ENCODE measurements at regions not wholly inside any gene's neighbourhood (a gene's known extent, or its start where the extent isn't known, plus 50 kb on each side); places are given as distances from the start of the nearest gene placed in this dataset.

DNA sequence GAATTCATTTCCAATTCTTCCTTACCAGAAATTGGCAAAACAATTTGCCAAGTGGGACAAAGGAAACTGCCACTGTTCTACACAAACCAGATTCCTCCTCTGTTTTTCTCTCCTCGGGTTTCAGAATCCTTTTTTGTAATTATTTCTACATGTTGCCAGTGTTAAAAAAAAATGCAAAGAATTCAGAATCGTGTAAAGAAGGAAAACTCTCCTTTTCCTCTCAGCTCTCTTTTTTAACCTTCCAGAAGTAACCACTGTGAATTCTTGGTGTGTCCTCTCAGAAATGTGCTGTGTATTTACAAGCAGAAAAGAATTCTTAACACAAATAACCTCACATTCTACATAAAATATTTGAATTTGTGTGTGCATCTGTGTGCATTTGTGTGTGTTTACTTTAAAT is 224.6 kb downstream of the DRD1 start:
- no peak overlapping the region for H3K9ac ChIP-seq (ENCODE audit: low read depth, low read length, poor library complexity, severe bottlenecking)
- H2AFZ ChIP-seq (ENCODE audit: low read length), result no peak overlapping the region
- H3K79me2 ChIP-seq (ENCODE audit: insufficient read depth, low read length), result no peaks in the 10 kb centered on the region
- no peaks in the 10 kb centered on the region for H3K27me3 ChIP-seq (ENCODE audit: insufficient read depth, low read length, poor library complexity, severe bottlenecking)
- no peaks in the 10 kb centered on the region for H3K9me2 ChIP-seq (replicated peaks; ENCODE audit: low read depth, low read length)
- H3K9me3 ChIP-seq (ENCODE audit: insufficient read depth, low read depth, low read length), result no peaks in the 10 kb centered on the region
- no peak overlapping the region for H3K4me3 ChIP-seq (ENCODE audit: low read length, poor library complexity, severe bottlenecking)
- no peaks in the 10 kb centered on the region for H3K36me3 ChIP-seq (ENCODE audit: insufficient read depth, low read length)
- H3K4me1 ChIP-seq (ENCODE audit: insufficient read depth, low read length, poor library complexity, severe bottlenecking), result no peaks in the 10 kb centered on the region
- TF ChIP-seq, protein P1, sequence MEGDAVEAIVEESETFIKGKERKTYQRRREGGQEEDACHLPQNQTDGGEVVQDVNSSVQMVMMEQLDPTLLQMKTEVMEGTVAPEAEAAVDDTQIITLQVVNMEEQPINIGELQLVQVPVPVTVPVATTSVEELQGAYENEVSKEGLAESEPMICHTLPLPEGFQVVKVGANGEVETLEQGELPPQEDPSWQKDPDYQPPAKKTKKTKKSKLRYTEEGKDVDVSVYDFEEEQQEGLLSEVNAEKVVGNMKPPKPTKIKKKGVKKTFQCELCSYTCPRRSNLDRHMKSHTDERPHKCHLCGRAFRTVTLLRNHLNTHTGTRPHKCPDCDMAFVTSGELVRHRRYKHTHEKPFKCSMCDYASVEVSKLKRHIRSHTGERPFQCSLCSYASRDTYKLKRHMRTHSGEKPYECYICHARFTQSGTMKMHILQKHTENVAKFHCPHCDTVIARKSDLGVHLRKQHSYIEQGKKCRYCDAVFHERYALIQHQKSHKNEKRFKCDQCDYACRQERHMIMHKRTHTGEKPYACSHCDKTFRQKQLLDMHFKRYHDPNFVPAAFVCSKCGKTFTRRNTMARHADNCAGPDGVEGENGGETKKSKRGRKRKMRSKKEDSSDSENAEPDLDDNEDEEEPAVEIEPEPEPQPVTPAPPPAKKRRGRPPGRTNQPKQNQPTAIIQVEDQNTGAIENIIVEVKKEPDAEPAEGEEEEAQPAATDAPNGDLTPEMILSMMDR (conservative IDR thresholded peaks at IDR 0.05; ENCODE audit: low read length), result no peak
- TF ChIP-seq EZH2phosphoT487 (IDR thresholded peaks at IDR 0.05; ENCODE audit: borderline replicate concordance), result no peak
- H3K4me2 ChIP-seq (ENCODE audit: low read depth, low read length, poor library complexity, severe bottlenecking), result no peak overlapping the region
- no peaks in the 10 kb centered on the region for H4K20me1 ChIP-seq (ENCODE audit: insufficient read depth, low read length, poor library complexity, severe bottlenecking)
- no peaks in the 10 kb centered on the region for H3F3A ChIP-seq (ENCODE audit: low read depth)

DNA sequence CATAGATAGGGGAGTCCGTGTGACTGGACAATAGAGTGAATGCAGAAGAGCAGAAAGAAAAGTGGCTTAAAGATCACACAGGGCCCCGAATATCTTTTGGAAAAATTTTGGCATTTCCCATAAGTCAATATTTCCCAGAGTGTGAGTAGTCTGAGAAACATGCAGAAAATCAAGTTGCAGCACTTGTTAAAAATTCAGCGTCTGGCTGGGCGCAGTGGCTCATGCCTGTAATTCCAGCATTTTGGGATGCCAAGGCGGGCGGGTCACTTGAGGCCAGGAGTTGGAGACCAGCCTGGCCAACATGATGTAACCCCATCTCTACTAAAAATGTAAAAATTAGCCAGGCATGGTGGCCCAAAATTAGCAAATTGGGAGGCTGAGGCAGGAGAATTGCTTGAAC is 227.0 kb downstream of the DRD1 start:
- no peak for TF ChIP-seq EZH2phosphoT487 (IDR thresholded peaks at IDR 0.05; ENCODE audit: borderline replicate concordance)
- TF ChIP-seq, protein P1 (conservative IDR thresholded peaks at IDR 0.05; ENCODE audit: low read length), result no peak
- Histone ChIP-seq H3K4me2 (ENCODE audit: low read depth, low read length, poor library complexity, severe bottlenecking) (no peak overlapping the region), H3K9me2 (replicated peaks; ENCODE audit: low read depth, low read length) (no peaks in the 10 kb centered on the region), H3K79me2 (ENCODE audit: insufficient read depth, low read length) (no peaks in the 10 kb centered on the region), H3K27me3 (ENCODE audit: insufficient read depth, low read length, poor library complexity, severe bottlenecking) (no peaks in the 10 kb centered on the region), H3K9ac (ENCODE audit: low read depth, low read length, poor library complexity, severe bottlenecking) (no peak overlapping the region), H2AFZ (ENCODE audit: low read length) (no peak overlapping the region), H3K9me3 (ENCODE audit: insufficient read depth, low read depth, low read length) (no peaks in the 10 kb centered on the region), H3F3A (ENCODE audit: low read depth) (no peaks in the 10 kb centered on the region), H3K4me1 (ENCODE audit: insufficient read depth, low read length, poor library complexity, severe bottlenecking) (no peaks in the 10 kb centered on the region), H3K4me3 (ENCODE audit: low read length, poor library complexity, severe bottlenecking) (no peak overlapping the region), H4K20me1 (ENCODE audit: insufficient read depth, low read length, poor library complexity, severe bottlenecking) (no peaks in the 10 kb centered on the region), H3K36me3 (ENCODE audit: insufficient read depth, low read length) (no peaks in the 10 kb centered on the region)

DNA sequence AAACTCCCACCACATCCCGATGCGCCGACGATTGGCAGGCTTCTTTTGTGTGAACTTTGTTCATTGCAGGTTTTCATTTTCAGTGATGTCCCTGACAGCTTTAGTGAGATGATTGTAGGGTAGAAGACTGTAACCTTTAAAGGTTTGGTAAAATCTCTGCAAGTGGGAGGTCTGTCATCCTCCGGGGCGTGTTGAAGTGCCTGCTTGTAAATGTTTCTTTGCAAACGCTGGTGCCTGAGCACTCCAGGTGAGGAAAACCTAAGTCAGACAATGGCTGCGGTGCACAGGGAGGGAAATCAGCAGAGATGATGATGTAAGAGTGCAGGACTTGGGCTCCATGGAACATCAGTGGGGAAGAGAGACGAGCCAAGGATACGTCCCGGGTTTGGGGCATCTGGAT is 228.1 kb downstream of the DRD1 start:
- Histone ChIP-seq H2AFZ (ENCODE audit: low read length) (no peak overlapping the region), H3K4me3 (ENCODE audit: low read length, poor library complexity, severe bottlenecking) (no peak overlapping the region), H3K27me3 (ENCODE audit: insufficient read depth, low read length, poor library complexity, severe bottlenecking) (no peaks in the 10 kb centered on the region), H3K36me3 (ENCODE audit: insufficient read depth, low read length) (no peaks in the 10 kb centered on the region), H3K9me2 (replicated peaks; ENCODE audit: low read depth, low read length) (no peaks in the 10 kb centered on the region), H3F3A (ENCODE audit: low read depth) (no peaks in the 10 kb centered on the region), H3K9me3 (ENCODE audit: insufficient read depth, low read depth, low read length) (no peaks in the 10 kb centered on the region), H3K4me1 (ENCODE audit: insufficient read depth, low read length, poor library complexity, severe bottlenecking) (no peaks in the 10 kb centered on the region), H4K20me1 (ENCODE audit: insufficient read depth, low read length, poor library complexity, severe bottlenecking) (no peaks in the 10 kb centered on the region), H3K4me2 (ENCODE audit: low read depth, low read length, poor library complexity, severe bottlenecking) (no peak overlapping the region), H3K79me2 (ENCODE audit: insufficient read depth, low read length) (no peaks in the 10 kb centered on the region), H3K9ac (ENCODE audit: low read depth, low read length, poor library complexity, severe bottlenecking) (no peak overlapping the region)
- TF ChIP-seq, protein P1 (conservative IDR thresholded peaks at IDR 0.05; ENCODE audit: low read length), result no peak
- TF ChIP-seq EZH2phosphoT487 (IDR thresholded peaks at IDR 0.05; ENCODE audit: borderline replicate concordance), result no peak
